Left cardiac atrium (tissue), 4 donors: ENCODE measurements at regions not wholly inside any gene's neighbourhood (a gene's known extent, or its start where the extent isn't known, plus 50 kb on each side); places are given as distances from the start of the nearest gene placed in this dataset.
"Not testable (repeated sequence)": the region's sequence is repeated elsewhere in the genome, so short reads cannot be mapped to it uniquely, and the experiment has no call there.

Experiments used
- ATAC-seq, 2 donors: fragments of 200-7000 bp; cut with Tn5 transposase; one replicate each; pipeline ENCODE4 v1.9.1; 2020; ENCODE audit warnings: mild to moderate bottlenecking in 2 of 2, moderate library complexity in 2 of 2
- DNase-seq: peaks from one replicate; pipeline ENCODE4 v3.0.0-alpha.2; 2020
- intact Hi-C, 2 donors: fragments of 100-400 bp; cut with DNase I; formaldehyde crosslinking; loops; one replicate each; pipeline versions ENCODE4 v1.14.1 to v1.15.1; 2022 to 2023
- donor health status: DM: no; HTN: yes; CAD: no.
- donor health status: DM: no; HTN: yes; CAD: no; lungs with severe emphysema.
- donor health status: DM: yes; HTN: yes; CAD: no.
- donor health status: Dilated cardiomyopathy.

- DNase-seq (no peak), ATAC-seq (peak in 1 of 2 donors; percentile 42)
- intact Hi-C loops = no loop called here
These were observed 112.8 kb upstream of the SLC39A10 start for GRCh38 chr2:195543902-195544894.

GRCh38 chr2:195543063-195543462 lies 114.0 kb upstream of the SLC39A10 start:
- ATAC-seq (no peak), DNase-seq (no peak)
- intact Hi-C loops = no loop called here

- no peak for DNase-seq
- ATAC-seq = no peak
- intact Hi-C loops = no loop called here
These were observed 115.0 kb upstream of the SLC39A10 start for GRCh38 chr2:195542067-195542466.

- no peak for DNase-seq
- no peak for ATAC-seq
- intact Hi-C loops = no loop called here
These were observed 118.1 kb upstream of the SLC39A10 start for GRCh38 chr2:195538937-195539336.

- intact Hi-C loops = no loop called here
- DNase-seq = no peak
- no peak for ATAC-seq
These were observed 119.2 kb upstream of the SLC39A10 start for GRCh38 chr2:195537811-195538210.

- DNase-seq = no peak
- ATAC-seq = no peak
- intact Hi-C loops = no loop called here
These were observed 120.1 kb upstream of the SLC39A10 start for GRCh38 chr2:195536906-195537305.

- intact Hi-C loops = no loop called here
- ATAC-seq (peak; percentile 13 to 63), DNase-seq (peak; percentile 37)
These were observed 121.0 kb upstream of the SLC39A10 start for GRCh38 chr2:195535911-195536522.

- no peak for DNase-seq
- ATAC-seq = no peak
- intact Hi-C loops = no loop called here
These were observed 122.1 kb upstream of the SLC39A10 start for GRCh38 chr2:195534971-195535370.

- DNase-seq (peak; percentile 81), ATAC-seq (peak; percentile 79 to 98)
- intact Hi-C loops = no loop called here
These were observed 123.0 kb upstream of the SLC39A10 start for GRCh38 chr2:195533771-195534642.

GRCh38 chr2:195532628-195533271 lies 124.3 kb upstream of the SLC39A10 start:
- intact Hi-C loops = no loop called here
- ATAC-seq (peak in 1 of 2 donors; percentile 13), DNase-seq (no peak)

- intact Hi-C loops = no loop called here
- ATAC-seq (no peak), DNase-seq (no peak)
These were observed 124.8 kb upstream of the SLC39A10 start for GRCh38 chr2:195532255-195532627.

GRCh38 chr2:195531754-195532153 lies 125.3 kb upstream of the SLC39A10 start:
- intact Hi-C loops = no loop called here
- no peak for DNase-seq
- ATAC-seq = no peak

GRCh38 chr2:195523242-195523641 lies 133.8 kb upstream of the SLC39A10 start:
- ATAC-seq, intact Hi-C loops, DNase-seq: not testable (repeated sequence)

- intact Hi-C loops = no loop called here
- DNase-seq = no peak
- ATAC-seq = no peak
These were observed 135.4 kb upstream of the SLC39A10 start for GRCh38 chr2:195521589-195521988.

- intact Hi-C loops = no loop called here
- peak in 1 of 2 donors; percentile 53 for ATAC-seq
- no peak for DNase-seq
These were observed 136.3 kb upstream of the SLC39A10 start for GRCh38 chr2:195520671-195521155.

- DNase-seq = no peak
- intact Hi-C loops = no loop called here
- ATAC-seq = no peak
These were observed 141.5 kb upstream of the SLC39A10 start for GRCh38 chr2:195515551-195515950.

- no peak for ATAC-seq
- DNase-seq = no peak
- intact Hi-C loops = no loop called here
These were observed 142.7 kb upstream of the SLC39A10 start for GRCh38 chr2:195514365-195514764.

- DNase-seq = no peak
- no peak for ATAC-seq
- intact Hi-C loops = no loop called here
These were observed 143.9 kb upstream of the SLC39A10 start for GRCh38 chr2:195513119-195513518.

- ATAC-seq = no peak
- intact Hi-C loops = no loop called here
- no peak for DNase-seq
These were observed 147.5 kb upstream of the SLC39A10 start for GRCh38 chr2:195509551-195509950.
